Activated naive CD4-positive, alpha-beta T cell treated with anti-CD3 and anti-CD28 coated beads for 36 hours (primary cell): ENCODE measurements at regions not wholly inside any gene's neighbourhood (a gene's known extent, or its start where the extent isn't known, plus 50 kb on each side); places are given as distances from the start of the nearest gene placed in this dataset.

Experiments
- CTCF ChIA-PET: fragments of 350-600 bp; sonication (Branson Sonifier 250); formaldehyde crosslinking; loops from one replicate; lab custom pipeline; 2021; ENCODE audit warnings: antibody characterized with exemption; lab: Charles Lee
- DNase-seq: peaks from one replicate; pipeline ENCODE4 v3.0.0-alpha.2; 2020
- H3K27ac Mint-ChIP-seq: one replicate; pipeline ENCODE4 v1.8.0; 2021; ENCODE audit warnings: mild to moderate bottlenecking, mixed read lengths
- H3K27me3 Mint-ChIP-seq: one replicate; pipeline ENCODE4 v1.8.0; 2021; ENCODE audit warnings: low read depth, mixed read lengths
- H3K36me3 Mint-ChIP-seq: one replicate; pipeline ENCODE4 v1.8.0; 2021; ENCODE audit warnings: low read depth, mixed read lengths
- H3K4me1 Mint-ChIP-seq: one replicate; pipeline ENCODE4 v1.8.0; 2021; ENCODE audit warnings: low read depth, mixed read lengths
- H3K4me3 Mint-ChIP-seq: one replicate; pipeline ENCODE4 v1.8.0; 2021; ENCODE audit warnings: mild to moderate bottlenecking, moderate library complexity, mixed read lengths
- H3K9me3 Mint-ChIP-seq: one replicate; pipeline ENCODE4 v1.8.0; 2021; ENCODE audit warnings: mixed read lengths
- intact Hi-C: fragments of 100-400 bp; cut with micrococcal nuclease; formaldehyde crosslinking; loops from one replicate; pipeline ENCODE4 v1.15.1; 2023

DNA sequence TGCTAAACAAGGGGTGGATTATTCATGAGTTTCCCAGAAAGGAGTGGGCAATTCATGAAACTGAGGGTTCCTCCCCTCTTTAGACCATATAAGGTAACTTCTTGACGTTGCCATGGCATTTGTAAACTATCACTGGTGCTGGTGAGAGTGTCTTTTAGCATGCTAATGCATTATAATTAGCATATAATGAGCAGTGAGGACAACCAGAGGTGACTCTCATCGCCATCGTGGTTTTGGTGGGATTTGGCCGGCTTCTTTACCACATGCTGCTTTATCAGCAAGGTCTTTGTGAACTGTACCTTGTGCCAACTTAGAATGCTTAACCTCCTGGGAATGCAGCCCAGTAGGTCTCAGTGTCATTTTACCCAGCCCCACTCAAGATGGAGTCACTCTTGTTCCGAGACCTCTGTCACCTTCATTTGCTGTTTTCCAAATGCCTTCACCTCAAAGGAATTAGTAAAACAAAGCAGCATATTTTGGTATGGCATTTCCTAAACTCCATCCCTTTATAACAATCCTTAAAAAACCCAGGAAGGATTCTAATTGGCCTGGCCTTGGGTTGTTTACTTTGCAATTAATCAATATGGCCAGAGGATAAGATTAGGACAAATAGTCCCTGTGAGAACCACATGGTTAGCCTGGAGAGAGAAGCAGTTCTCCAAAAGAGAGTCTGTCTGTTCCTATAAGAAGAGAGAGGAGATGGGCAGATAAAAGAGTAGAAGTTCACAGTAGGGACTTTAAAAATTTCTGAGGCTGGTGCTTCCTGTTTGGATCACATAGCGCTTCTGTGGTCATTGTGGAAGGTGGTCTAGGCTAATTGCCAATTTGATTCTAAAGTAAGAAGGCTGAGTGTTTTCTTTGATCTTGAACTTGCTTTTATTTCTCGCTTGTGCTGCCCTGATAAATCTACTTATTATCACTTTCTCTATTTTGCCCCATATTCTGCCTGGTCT, 155.2 kb upstream of the EOMES start:
- no peak overlapping the region for H3K4me3 Mint-ChIP-seq
- no peak overlapping the region for H3K27ac Mint-ChIP-seq
- no peaks in the 10 kb centered on the region for H3K27me3 Mint-ChIP-seq
- intact Hi-C loops, result no loop called here
- H3K36me3 Mint-ChIP-seq, result no peaks in the 10 kb centered on the region
- no peak for DNase-seq
- H3K4me1 Mint-ChIP-seq, result peaks cover 54% of the 10 kb centered on the region
- no peaks in the 10 kb centered on the region for H3K9me3 Mint-ChIP-seq
- CTCF ChIA-PET, result no interaction called here

DNA sequence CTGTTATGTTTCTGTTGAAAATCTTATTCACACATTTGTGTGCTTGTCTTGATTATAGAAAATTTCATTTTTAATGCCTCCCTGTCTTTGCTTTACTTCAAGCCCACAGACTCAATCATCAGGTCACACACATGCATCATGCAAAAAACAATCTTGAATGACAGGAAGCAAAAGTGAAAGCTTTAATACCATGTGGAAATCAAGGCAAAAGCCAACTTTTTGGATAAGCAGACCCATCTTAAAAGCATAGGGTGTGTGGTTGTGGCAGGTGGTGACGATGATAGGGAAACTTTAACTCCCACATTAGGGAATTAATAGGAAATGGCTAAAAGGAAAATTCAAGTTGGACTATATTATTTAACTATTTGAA, 155.9 kb upstream of the EOMES start:
- intact Hi-C loops, result no loop called here
- H3K4me1 Mint-ChIP-seq, result peaks cover 59% of the 10 kb centered on the region
- no peaks in the 10 kb centered on the region for H3K27me3 Mint-ChIP-seq
- DNase-seq, result no peak
- no peaks in the 10 kb centered on the region for H3K36me3 Mint-ChIP-seq
- H3K27ac Mint-ChIP-seq, result no peak overlapping the region
- H3K9me3 Mint-ChIP-seq, result no peaks in the 10 kb centered on the region
- no peak overlapping the region for H3K4me3 Mint-ChIP-seq
- CTCF ChIA-PET, result no interaction called here

DNA sequence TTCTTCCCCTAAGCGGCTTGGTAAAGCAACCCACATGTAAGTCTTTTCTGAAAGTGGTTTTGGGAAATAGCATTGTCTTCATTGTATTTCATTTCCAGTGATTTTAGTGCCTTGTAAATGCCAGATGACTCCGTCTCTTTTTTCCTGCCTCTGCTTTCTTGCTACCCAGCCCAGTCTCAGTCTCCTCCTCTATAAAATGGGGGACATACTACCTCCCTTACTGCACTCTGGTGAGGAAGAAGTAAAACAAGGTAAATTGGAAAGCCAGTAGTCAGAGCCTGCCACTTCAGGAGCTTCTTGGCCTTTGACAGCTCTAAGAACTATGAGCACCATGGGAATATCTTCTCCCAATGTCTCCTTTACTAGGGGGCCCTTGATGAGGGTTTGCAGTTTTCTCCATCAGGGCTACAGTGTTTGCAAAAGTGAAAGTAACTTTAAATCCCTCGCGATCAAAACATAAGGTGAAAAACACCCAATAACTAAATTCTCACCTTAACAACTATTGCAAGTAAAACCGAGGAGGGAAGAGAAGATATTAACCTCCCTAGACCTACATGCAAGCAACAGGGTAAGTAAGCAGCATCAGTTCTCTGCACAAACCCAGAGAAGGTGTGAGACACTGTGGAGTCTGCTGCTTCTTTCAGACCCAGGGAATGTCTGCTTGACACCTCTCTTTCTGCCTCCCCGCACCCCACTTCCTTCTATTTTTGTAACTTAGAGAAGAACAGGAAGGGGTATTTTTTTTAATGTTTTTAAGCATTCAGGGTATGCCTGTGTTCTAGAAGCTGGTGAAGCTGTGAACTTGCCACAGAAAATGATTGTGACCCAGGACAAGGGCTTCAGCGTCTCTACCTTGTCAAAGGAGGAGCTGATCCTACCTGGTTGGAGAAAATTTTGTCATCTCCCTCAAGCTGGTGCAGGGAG, 159.1 kb upstream of the EOMES start:
- CTCF ChIA-PET, result interaction anchor here (1.6 kb wide), 1 partner anchor 160 kb away, joined by 4 read pairs; no protein-coding TSS in a partner anchor
- Mint-ChIP-seq H3K27ac (peak overlapping the region; percentile 78), H3K9me3 (no peaks in the 10 kb centered on the region), H3K36me3 (no peaks in the 10 kb centered on the region), H3K27me3 (no peaks in the 10 kb centered on the region), H3K4me1 (peaks cover 63% of the 10 kb centered on the region), H3K4me3 (peak overlapping the region; percentile 73)
- DNase-seq, result peak; percentile 41
- intact Hi-C loops, result loop anchor here (2.0 to 10.0 kb wide), 6 partner anchors 152 to 466 kb away; partner anchors contain the start of genes AZI2, CMC1, SLC4A7 and ZCWPW2

DNA sequence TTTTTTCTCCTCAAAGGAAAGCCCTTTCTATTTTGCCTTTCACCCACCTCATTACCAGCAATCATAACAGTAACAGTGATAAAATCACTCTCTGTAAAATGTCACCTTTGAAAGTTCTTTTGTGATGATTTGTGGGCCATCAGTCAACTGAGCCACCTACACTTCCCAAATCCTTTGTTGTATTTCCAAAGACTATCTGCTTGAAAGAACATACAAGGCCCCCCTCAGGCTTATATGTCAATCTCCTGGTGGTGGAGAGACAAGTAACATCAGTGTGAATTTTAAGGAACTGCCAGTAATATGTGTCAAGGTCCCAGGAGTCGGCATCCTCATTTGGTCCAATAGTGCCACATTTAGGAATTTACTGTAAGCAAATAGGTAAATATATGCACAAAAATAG, 161.1 kb upstream of the EOMES start:
- H3K27ac Mint-ChIP-seq, result no peak overlapping the region
- intact Hi-C loops, result loop anchor here (5.0 to 10.0 kb wide), 3 partner anchors 169 to 464 kb away; partner anchors contain the start of genes AZI2, SLC4A7 and ZCWPW2
- no peaks in the 10 kb centered on the region for H3K27me3 Mint-ChIP-seq
- H3K36me3 Mint-ChIP-seq, result no peaks in the 10 kb centered on the region
- no peaks in the 10 kb centered on the region for H3K9me3 Mint-ChIP-seq
- DNase-seq, result no peak
- H3K4me1 Mint-ChIP-seq, result peaks cover 48% of the 10 kb centered on the region
- no peak overlapping the region for H3K4me3 Mint-ChIP-seq
- CTCF ChIA-PET, result no interaction called here

DNA sequence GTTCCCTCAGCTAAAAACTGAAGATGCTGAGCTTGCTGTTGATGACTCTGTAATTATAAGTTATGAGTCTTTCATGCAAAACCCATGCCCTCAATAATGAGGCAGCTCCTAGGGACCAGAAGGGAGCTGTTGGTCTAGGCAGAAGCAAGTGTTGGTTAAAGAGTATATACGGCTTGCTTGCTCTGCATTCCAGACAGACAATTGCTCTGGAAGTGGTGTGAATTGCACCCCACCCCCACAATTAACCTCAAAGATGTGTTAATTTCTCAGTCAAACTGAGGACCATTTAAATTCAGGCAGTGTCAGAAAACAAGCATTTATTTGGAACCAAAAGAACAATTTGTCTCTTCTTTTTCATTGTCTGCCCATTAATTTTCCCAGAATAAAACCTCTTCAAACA, 163.5 kb upstream of the EOMES start:
- no peak for DNase-seq
- intact Hi-C loops, result loop anchor here (10.0 kb wide), 1 partner anchor 401 kb away; the partner anchor contains the start of gene SLC4A7
- CTCF ChIA-PET, result no interaction called here
- no peaks in the 10 kb centered on the region for H3K36me3 Mint-ChIP-seq
- H3K27me3 Mint-ChIP-seq, result no peaks in the 10 kb centered on the region
- H3K4me3 Mint-ChIP-seq, result no peak overlapping the region
- no peaks in the 10 kb centered on the region for H3K9me3 Mint-ChIP-seq
- H3K4me1 Mint-ChIP-seq, result peaks cover 32% of the 10 kb centered on the region
- no peak overlapping the region for H3K27ac Mint-ChIP-seq

DNA sequence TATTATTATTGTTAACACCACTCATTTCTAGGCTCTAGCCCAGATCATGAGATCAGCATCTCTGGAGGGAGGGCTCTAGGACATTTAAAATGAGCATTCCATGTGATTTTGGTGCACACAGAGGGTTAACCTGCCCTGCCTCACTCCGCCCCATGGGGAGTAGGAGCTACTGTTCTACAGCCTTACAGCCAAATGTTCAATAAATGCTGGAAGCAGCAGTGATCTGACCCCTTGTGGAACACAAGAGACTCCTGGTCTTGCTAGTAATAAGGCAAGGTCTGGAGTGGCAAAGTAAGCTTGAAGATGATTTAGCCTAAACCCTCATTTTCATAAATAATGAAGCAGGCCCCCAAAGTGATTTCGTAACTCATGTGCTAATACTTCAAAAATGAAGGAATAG, 166.4 kb upstream of the EOMES start:
- Mint-ChIP-seq H3K27me3 (no peaks in the 10 kb centered on the region), H3K27ac (no peak overlapping the region), H3K4me3 (no peak overlapping the region), H3K4me1 (peaks cover 7% of the 10 kb centered on the region), H3K9me3 (peaks cover 11% of the 10 kb centered on the region), H3K36me3 (peaks cover 6% of the 10 kb centered on the region)
- CTCF ChIA-PET, result no interaction called here
- DNase-seq, result no peak
- intact Hi-C loops, result loop anchor here (10.0 kb wide), 1 partner anchor 404 kb away; the partner anchor contains the start of gene SLC4A7

DNA sequence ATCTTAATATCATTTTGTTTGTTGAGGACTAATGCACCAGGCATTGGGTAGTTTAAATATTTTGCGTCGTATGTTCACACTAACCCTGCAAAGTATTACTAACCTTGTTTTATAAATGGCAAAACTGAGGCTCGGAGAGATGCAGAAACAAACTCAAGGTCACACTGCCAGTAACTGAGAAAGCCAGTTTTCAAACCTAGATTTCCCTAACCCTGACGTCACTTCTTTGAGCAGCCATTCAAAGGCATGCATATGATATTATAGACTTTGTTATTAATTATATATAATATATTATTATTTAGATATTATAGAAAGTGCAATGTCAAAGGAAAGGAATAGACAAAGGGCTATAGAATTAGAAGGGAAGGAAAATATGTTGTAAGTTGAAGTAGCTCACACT, 167.6 kb upstream of the EOMES start:
- Mint-ChIP-seq H3K9me3 (peaks cover 18% of the 10 kb centered on the region), H3K27ac (no peak overlapping the region), H3K36me3 (peaks cover 9% of the 10 kb centered on the region), H3K4me3 (no peak overlapping the region), H3K27me3 (no peaks in the 10 kb centered on the region), H3K4me1 (peaks cover 4% of the 10 kb centered on the region)
- CTCF ChIA-PET, result no interaction called here
- DNase-seq, result no peak
- intact Hi-C loops, result loop anchor here (10.0 kb wide), 1 partner anchor 405 kb away; the partner anchor contains the start of gene SLC4A7

DNA sequence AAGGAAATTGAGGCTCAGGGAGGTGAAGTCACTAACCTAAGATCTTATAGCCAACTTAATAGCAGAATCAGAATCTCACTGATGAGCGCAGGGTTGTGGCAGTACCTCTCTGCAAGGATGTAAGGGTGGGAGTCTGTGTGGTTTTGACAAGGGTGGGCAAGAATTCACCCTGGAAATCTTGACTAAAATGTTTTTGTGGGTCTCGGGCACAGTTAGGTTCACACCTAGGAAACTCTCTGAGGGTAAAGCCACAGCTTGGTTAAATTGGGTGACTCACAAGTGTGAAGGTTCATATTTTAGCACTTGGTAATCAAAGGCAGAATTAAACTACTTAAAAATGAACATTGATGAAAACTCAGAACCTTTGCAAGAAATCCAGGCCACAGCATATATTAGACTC, 178.2 kb upstream of the EOMES start:
- Mint-ChIP-seq H3K27ac (no peak overlapping the region), H3K4me3 (no peak overlapping the region), H3K4me1 (peaks cover 38% of the 10 kb centered on the region), H3K9me3 (peaks cover 5% of the 10 kb centered on the region), H3K27me3 (no peaks in the 10 kb centered on the region), H3K36me3 (peaks cover under 1% of the 10 kb centered on the region)
- peak; percentile 34 for DNase-seq
- intact Hi-C loops, result loop anchor here (2.0 to 10.0 kb wide), 4 partner anchors 150 to 536 kb away; partner anchors contain the start of genes CMC1, EOMES and NEK10
- CTCF ChIA-PET, result no interaction called here

DNA sequence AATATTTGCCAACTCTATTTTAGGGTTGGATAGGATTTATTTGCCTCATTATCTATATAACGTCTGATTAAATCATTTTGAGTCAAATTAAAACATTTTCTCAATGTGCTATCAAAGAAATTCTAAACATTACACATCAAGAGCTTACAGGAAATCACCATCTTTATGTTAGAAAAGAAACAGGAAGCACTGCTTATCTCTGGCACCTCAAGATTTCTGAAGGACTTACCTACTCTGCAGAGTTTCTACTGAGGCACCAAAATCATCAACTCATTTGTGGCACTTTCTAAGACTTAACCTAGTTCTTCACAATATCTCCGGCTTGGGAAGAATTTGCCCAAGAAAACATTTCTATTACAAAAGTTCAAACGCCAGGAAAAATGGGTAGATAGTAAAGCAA, 181.3 kb upstream of the EOMES start:
- H3K4me1 Mint-ChIP-seq, result peaks cover 31% of the 10 kb centered on the region
- H3K27ac Mint-ChIP-seq, result peak overlapping the region; percentile 47
- H3K36me3 Mint-ChIP-seq, result no peaks in the 10 kb centered on the region
- CTCF ChIA-PET, result no interaction called here
- DNase-seq, result no peak
- intact Hi-C loops, result loop anchor here (5.0 to 10.0 kb wide), 2 partner anchors 181 to 539 kb away; partner anchors contain the start of genes EOMES and NEK10
- no peaks in the 10 kb centered on the region for H3K27me3 Mint-ChIP-seq
- no peak overlapping the region for H3K4me3 Mint-ChIP-seq
- no peaks in the 10 kb centered on the region for H3K9me3 Mint-ChIP-seq

DNA sequence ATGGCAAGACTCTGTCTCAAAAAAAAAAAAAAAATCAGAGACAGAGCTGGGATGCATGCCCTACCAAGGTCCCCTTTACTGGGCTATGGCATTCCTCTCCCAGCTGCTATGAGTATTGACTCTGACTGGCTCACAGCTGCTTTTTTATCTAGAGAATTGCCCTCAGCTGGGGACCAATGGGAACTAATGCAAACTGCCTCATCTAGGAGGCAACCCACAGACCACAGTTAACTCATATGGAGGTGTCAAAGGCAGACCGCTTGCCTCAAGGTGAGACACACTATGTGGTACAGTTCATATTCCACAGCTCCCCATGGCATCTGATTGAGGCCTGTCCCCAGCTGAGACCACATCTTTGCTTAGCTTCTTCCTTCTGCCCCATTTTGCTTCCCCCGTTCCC, 183.5 kb upstream of the EOMES start:
- H3K27me3 Mint-ChIP-seq, result no peaks in the 10 kb centered on the region
- CTCF ChIA-PET, result no interaction called here
- no peaks in the 10 kb centered on the region for H3K36me3 Mint-ChIP-seq
- no peak overlapping the region for H3K4me3 Mint-ChIP-seq
- H3K4me1 Mint-ChIP-seq, result peaks cover 22% of the 10 kb centered on the region
- intact Hi-C loops, result loop anchor here (10.0 kb wide), 1 partner anchor 541 kb away; the partner anchor contains the start of gene NEK10
- H3K27ac Mint-ChIP-seq, result no peak overlapping the region
- peak; percentile 8 for DNase-seq
- H3K9me3 Mint-ChIP-seq, result no peaks in the 10 kb centered on the region

DNA sequence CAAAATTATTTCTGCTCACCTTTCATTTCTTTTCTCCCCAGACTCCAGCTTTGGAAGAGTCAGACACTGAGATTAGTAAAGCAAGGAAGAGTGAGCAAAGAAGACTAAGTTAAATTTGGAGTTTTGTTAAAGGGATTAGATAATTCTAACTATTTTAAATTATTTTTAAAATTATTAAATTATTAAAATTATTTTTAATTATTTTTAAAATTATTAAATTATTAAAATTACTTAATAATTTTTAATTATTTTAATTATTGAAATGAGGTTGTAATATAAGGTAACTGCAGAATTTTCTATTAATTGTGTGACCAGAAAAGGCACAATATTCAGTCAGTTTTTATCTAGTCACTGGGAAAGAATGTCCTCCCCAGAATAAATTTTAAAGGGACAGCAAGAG, 185.0 kb upstream of the EOMES start:
- no peak for DNase-seq
- peaks cover 18% of the 10 kb centered on the region for H3K4me1 Mint-ChIP-seq
- H3K27ac Mint-ChIP-seq, result no peak overlapping the region
- no peaks in the 10 kb centered on the region for H3K9me3 Mint-ChIP-seq
- intact Hi-C loops, result loop anchor here (10.0 kb wide), 1 partner anchor 542 kb away; the partner anchor contains the start of gene NEK10
- no peak overlapping the region for H3K4me3 Mint-ChIP-seq
- no peaks in the 10 kb centered on the region for H3K27me3 Mint-ChIP-seq
- CTCF ChIA-PET, result no interaction called here
- H3K36me3 Mint-ChIP-seq, result no peaks in the 10 kb centered on the region

DNA sequence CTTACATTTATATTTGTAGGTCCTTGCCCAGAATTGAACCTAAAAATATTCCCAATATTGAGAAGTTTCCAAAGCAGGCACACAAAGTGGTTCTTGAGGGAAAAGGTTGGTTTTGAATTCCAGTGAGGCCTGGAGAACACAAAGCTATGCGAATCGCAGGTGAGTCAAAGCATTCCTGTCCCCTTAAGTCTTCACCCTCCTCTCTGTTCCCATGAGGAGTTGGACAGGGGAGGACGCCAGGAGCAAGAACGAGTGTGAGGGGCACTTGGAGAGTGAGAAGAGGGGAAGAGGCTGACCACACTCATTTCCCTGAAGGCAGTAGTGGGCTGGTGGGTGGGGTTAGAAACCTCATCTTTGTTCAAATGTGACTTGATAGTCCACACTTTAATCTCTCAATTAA, 185.8 kb upstream of the EOMES start:
- intact Hi-C loops, result loop anchor here (10.0 kb wide), 1 partner anchor 543 kb away; the partner anchor contains the start of gene NEK10
- H3K4me3 Mint-ChIP-seq, result no peak overlapping the region
- no peak for DNase-seq
- CTCF ChIA-PET, result no interaction called here
- peaks cover 15% of the 10 kb centered on the region for H3K4me1 Mint-ChIP-seq
- H3K27ac Mint-ChIP-seq, result no peak overlapping the region
- H3K27me3 Mint-ChIP-seq, result no peaks in the 10 kb centered on the region
- H3K36me3 Mint-ChIP-seq, result no peaks in the 10 kb centered on the region
- no peaks in the 10 kb centered on the region for H3K9me3 Mint-ChIP-seq
